SK-N-MC (cell line): ENCODE measurements at regions not wholly inside any gene's neighbourhood (a gene's known extent, or its start where the extent isn't known, plus 50 kb on each side); places are given as distances from the start of the nearest gene placed in this dataset.

Experiments used
- EZH2 ChIP-seq: fragments of 200-600 bp; sonication (generic); IDR thresholded peaks from one replicate; pipeline ENCODE4 v1.6.1; 2017; ENCODE audit warnings: antibody characterized with exemption
- FOXP2 ChIP-seq: optimal IDR thresholded peaks from 2 replicates; pipeline ENCODE3; 2011; ENCODE audit warnings: mild to moderate bottlenecking, moderate library complexity; ENCODE audit not compliant: insufficient read depth; ENCODE audit errors: extremely low read length, control extremely low read depth
- POLR2AphosphoS5 ChIP-seq: IDR thresholded peaks from 2 replicates; pipeline ENCODE4 v1.6.1; 2012; ENCODE audit warnings: mild to moderate bottlenecking, low read depth, low read length, borderline replicate concordance

- TF ChIP-seq POLR2AphosphoS5, result no peak
- no peak for TF ChIP-seq EZH2
- TF ChIP-seq FOXP2, result no peak
Measured at GRCh38 chr1:214844319-214844718, 238.2 kb upstream of the KCNK2 start.
